ENCODE measurements at regions not wholly inside any gene's neighbourhood (a gene's known extent, or its start where the extent isn't known, plus 50 kb on each side); places are given as distances from the start of the nearest gene placed in this dataset.

DNA sequence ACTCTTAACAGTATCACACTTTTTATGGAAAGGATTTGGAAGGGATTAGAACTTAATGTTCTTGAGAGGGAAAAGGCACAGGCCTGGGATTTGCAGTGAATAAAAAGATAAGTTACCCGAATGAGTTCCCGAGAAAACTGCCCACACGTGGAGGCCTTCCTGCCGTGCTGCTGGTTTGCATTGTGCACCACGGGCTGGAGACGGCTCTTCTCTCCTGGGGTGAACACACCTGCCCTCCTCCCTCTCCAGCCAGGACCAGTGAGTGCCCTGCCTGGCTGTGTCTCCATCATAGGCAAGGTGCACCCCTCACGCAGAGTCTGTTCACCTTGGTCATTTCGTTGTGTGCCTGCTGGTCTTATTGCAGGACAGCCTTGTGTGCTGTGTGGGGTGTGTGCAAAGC is 336.3 kb upstream of the SHH start:
- TF ChIP-seq EZH2 (IDR thresholded peaks at IDR 0.05; ENCODE audit: insufficient read depth, poor library complexity, severe bottlenecking) (no peak), EZH2phosphoT487 (IDR thresholded peaks at IDR 0.05; ENCODE audit: insufficient read depth, low read depth) (no peak)

All from GM23248 (cell line).